D721Med (cell line): ENCODE measurements at regions not wholly inside any gene's neighbourhood (a gene's known extent, or its start where the extent isn't known, plus 50 kb on each side); places are given as distances from the start of the nearest gene placed in this dataset.
A peak's percentile ranks its signal among the peaks of the same experiment; 100 is the strongest.

Experiments
- DNase-seq: peaks from one replicate; pipeline ENCODE4 v3.0.0; 2011; ENCODE audit warnings: low spot score; ENCODE audit not compliant: insufficient read length
- FAIRE-seq: peaks from 2 replicates; lab custom pipeline; 2011; peaks lifted over from hg19 to GRCh38; lab: Jason Lieb, UNC
- CTCF ChIP-seq: IDR thresholded peaks from 2 replicates; pipeline ENCODE4 v1.5.1; 2012; ENCODE audit warnings: mild to moderate bottlenecking, control low read depth; ENCODE audit not compliant: insufficient read depth; ENCODE audit errors: missing control alignments

GRCh38 chr1:193763266-193763665 is 576.9 kb upstream of the B3GALT2 start:
- peak; percentile 84 for FAIRE-seq
- no peak for DNase-seq
- no peak for TF ChIP-seq CTCF

- DNase-seq (no peak), FAIRE-seq (peak; percentile 68)
- TF ChIP-seq CTCF = no peak
Measured at GRCh38 chr1:193762236-193762635, 575.8 kb upstream of the B3GALT2 start.

GRCh38 chr1:193755441-193755840 is 569.0 kb upstream of the B3GALT2 start:
- no peak for TF ChIP-seq CTCF

GRCh38 chr1:193754732-193755427 is 568.5 kb upstream of the B3GALT2 start:
- TF ChIP-seq CTCF = peak; percentile 27
- DNase-seq (no peak), FAIRE-seq (peak; percentile 56)

More at GRCh38 chr1:193755441-193755840, 569.0 kb upstream of the B3GALT2 start:
- no peak for DNase-seq
- no peak for FAIRE-seq

- no peak for TF ChIP-seq CTCF
- DNase-seq (no peak), FAIRE-seq (peak; percentile 89)
Measured at GRCh38 chr1:193754151-193754550, 567.7 kb upstream of the B3GALT2 start.

- FAIRE-seq = peak; percentile 61
- DNase-seq = no peak
- no peak for TF ChIP-seq CTCF
Measured at GRCh38 chr1:193753038-193753756, 566.8 kb upstream of the B3GALT2 start.

GRCh38 chr1:193749868-193750267 is 563.5 kb upstream of the B3GALT2 start:
- DNase-seq (no peak), FAIRE-seq (no peak)
- TF ChIP-seq CTCF = no peak
